ENCODE measurements at regions not wholly inside any gene's neighbourhood (a gene's known extent, or its start where the extent isn't known, plus 50 kb on each side); places are given as distances from the start of the nearest gene placed in this dataset.

DNA sequence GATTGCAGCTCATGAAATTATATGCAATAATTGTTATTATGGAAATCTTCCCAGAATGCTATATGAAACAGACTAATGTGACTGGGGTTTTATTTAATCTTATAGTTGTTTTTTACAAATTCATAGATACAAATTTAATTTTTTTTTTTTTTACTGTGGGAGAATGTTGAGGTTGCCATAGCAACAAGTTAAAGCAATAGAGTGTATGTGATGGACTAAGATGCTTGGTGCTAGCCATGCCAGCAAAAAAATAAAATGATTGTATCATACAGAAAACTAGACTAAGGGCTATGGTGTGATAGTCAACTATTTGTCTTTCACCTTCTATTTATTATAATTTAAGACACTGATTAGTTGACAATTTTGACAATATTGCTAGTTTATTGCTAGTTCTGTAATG lies 163.2 kb upstream of the BLID start:
- H2BK5ac ChIP-seq (ENCODE audit: low read depth, low read length, poor library complexity, severe bottlenecking), result no peak overlapping the region
- H3K9ac ChIP-seq (ENCODE audit: low read depth, low read length), result no peak overlapping the region
- H3K9me3 ChIP-seq (ENCODE audit: control insufficient read depth, insufficient read depth, low read length), result no peaks in the 10 kb centered on the region
- H3K79me1 ChIP-seq (ENCODE audit: low read depth in 1 of 2, low read length in 2 of 2), result no peaks in the 10 kb centered on the region
- H3K36me3 ChIP-seq (ENCODE audit: control insufficient read depth, insufficient read depth, low read length), result peaks cover 5% of the 10 kb centered on the region
- H3K4me2 ChIP-seq (ENCODE audit: low read depth, low read length), result no peak overlapping the region
- H4K91ac ChIP-seq (ENCODE audit: insufficient read depth, low read depth, low read length), result no peak overlapping the region
- dilution Hi-C loops (cut with HindIII; ENCODE audit: low sequenced_read_pairs, unreplicated experiment), result no loop called here
- H4K20me1 ChIP-seq (ENCODE audit: insufficient read depth, low read length), result no peaks in the 10 kb centered on the region
- TF ChIP-seq, protein P1, sequence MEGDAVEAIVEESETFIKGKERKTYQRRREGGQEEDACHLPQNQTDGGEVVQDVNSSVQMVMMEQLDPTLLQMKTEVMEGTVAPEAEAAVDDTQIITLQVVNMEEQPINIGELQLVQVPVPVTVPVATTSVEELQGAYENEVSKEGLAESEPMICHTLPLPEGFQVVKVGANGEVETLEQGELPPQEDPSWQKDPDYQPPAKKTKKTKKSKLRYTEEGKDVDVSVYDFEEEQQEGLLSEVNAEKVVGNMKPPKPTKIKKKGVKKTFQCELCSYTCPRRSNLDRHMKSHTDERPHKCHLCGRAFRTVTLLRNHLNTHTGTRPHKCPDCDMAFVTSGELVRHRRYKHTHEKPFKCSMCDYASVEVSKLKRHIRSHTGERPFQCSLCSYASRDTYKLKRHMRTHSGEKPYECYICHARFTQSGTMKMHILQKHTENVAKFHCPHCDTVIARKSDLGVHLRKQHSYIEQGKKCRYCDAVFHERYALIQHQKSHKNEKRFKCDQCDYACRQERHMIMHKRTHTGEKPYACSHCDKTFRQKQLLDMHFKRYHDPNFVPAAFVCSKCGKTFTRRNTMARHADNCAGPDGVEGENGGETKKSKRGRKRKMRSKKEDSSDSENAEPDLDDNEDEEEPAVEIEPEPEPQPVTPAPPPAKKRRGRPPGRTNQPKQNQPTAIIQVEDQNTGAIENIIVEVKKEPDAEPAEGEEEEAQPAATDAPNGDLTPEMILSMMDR (conservative IDR thresholded peaks at IDR 0.05; ENCODE audit: low read depth, low read length), result no peak
- TF ChIP-seq FOS (IDR thresholded peaks at IDR 0.05; ENCODE audit: low read depth, low read length) (no peak), SMC3 (IDR thresholded peaks at IDR 0.05; ENCODE audit: low read depth, low read length) (no peak), NFE2L2 (IDR thresholded peaks at IDR 0.05; ENCODE audit: low read depth, low read length) (no peak), MAZ (IDR thresholded peaks at IDR 0.05; ENCODE audit: borderline replicate concordance, low read depth, low read length) (no peak), MXI1 (IDR thresholded peaks at IDR 0.05; ENCODE audit: borderline replicate concordance, low read depth, low read length) (no peak), CHD1 (IDR thresholded peaks at IDR 0.05; ENCODE audit: low read depth, low read length) (no peak), USF2 (IDR thresholded peaks at IDR 0.05; ENCODE audit: low read depth, low read length) (no peak), RFX5 (IDR thresholded peaks at IDR 0.05; ENCODE audit: low read depth, low read length) (no peak)
- no peak overlapping the region for H2AK5ac ChIP-seq (ENCODE audit: low read depth, low read length)
- no peak overlapping the region for H3K27ac ChIP-seq (ENCODE audit: insufficient read depth, low read length)
- H3K4ac ChIP-seq (ENCODE audit: low read depth, low read length), result no peak overlapping the region
- H3K56ac ChIP-seq (ENCODE audit: extremely low read depth, insufficient read depth, low read length), result no peak overlapping the region
- H2AFZ ChIP-seq (replicated peaks; ENCODE audit: low read length, poor library complexity), result no peak overlapping the region
- no peak overlapping the region for H2AK9ac ChIP-seq (replicated peaks; ENCODE audit: low read depth, low read length, poor library complexity)
- H3K4me3 ChIP-seq (ENCODE audit: insufficient read depth, low read depth, low read length), result no peak overlapping the region
- in situ Hi-C loops (cut with MboI; ENCODE audit: low sequenced_read_pairs), result no loop called here
- H3K27me3 ChIP-seq (ENCODE audit: control insufficient read depth, insufficient read depth, low read length), result no peaks in the 10 kb centered on the region
- no peaks in the 10 kb centered on the region for H3K9me1 ChIP-seq (ENCODE audit: insufficient read depth, low read length)
- H4K8ac ChIP-seq (ENCODE audit: low read depth in 2 of 2, low read length in 2 of 2), result no peak overlapping the region
- no peak overlapping the region for H2BK15ac ChIP-seq (ENCODE audit: low read depth, low read length)
- H3K4me1 ChIP-seq (ENCODE audit: control insufficient read depth, insufficient read depth, low read length), result no peaks in the 10 kb centered on the region
- no peak overlapping the region for H3K23ac ChIP-seq (ENCODE audit: low read depth, low read length)
- ChIA-PET CTCF (interaction anchor here (0.6 kb wide), 1 partner anchor 166 kb away, joined by 3 read pairs; no protein-coding TSS in a partner anchor), POLR2A (ENCODE audit: unreplicated experiment) (no interaction called here)
- H4K5ac ChIP-seq (ENCODE audit: low read depth, low read length), result no peak overlapping the region
- no peak overlapping the region for H2BK20ac ChIP-seq (ENCODE audit: low read depth, low read length)
- intact Hi-C loops (cut with micrococcal nuclease), result no loop called here
- no TSS peak for BruUV-seq (replicated peaks)
- DNase-seq (no peak), ATAC-seq (ENCODE audit: low read depth) (no peak)
- no peak overlapping the region for H3K18ac ChIP-seq (ENCODE audit: low read depth, low read length)
- H2BK120ac ChIP-seq (ENCODE audit: low read depth, low read length), result no peak overlapping the region
- no peak overlapping the region for H3K14ac ChIP-seq (replicated peaks; ENCODE audit: low read depth, low read length)
